ENCODE measurements at regions not wholly inside any gene's neighbourhood (a gene's known extent, or its start where the extent isn't known, plus 50 kb on each side); places are given as distances from the start of the nearest gene placed in this dataset.

DNA sequence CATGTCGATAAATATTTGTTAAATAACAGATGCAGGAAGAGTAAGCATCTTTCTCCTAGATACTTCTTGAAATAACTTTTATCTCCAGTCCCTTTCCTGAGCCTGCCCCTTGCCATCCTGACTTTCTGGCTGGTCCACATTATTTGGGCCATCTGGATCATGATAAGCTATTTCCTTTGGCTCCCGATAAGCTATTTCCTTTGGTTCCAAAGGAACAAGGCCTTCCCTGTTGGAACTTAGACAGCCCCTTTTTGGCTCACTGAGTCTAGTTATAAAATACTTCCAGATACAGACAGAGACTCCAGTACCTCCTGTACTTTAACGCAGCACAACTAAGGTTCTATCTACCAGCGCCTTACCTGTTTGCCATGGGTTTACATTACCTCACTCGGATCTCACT is 205.3 kb upstream of the CCDC150 start:
- H3K27ac Mint-ChIP-seq (ENCODE audit: unreplicated experiment) = no peak overlapping the region
- no peak for FAIRE-seq

GRCh38 chr2:196435189-196435588 is 204.3 kb upstream of the CCDC150 start:
- Histone ChIP-seq H3K79me2 (ENCODE audit: insufficient read depth, low read length) (no peaks in the 10 kb centered on the region), H3K4me3 (ENCODE audit: insufficient read depth, low read depth, low read length) (no peak overlapping the region), H3K9ac (ENCODE audit: low read length) (no peak overlapping the region), H2AFZ (ENCODE audit: low read depth, low read length) (no peak overlapping the region), H3K36me3 (ENCODE audit: insufficient read depth, low read length) (no peaks in the 10 kb centered on the region), H3K27me3 (ENCODE audit: insufficient read depth, low read length) (no peaks in the 10 kb centered on the region), H3K4me2 (ENCODE audit: low read length) (no peak overlapping the region), H3K4me1 (ENCODE audit: insufficient read depth, low read length) (no peaks in the 10 kb centered on the region), H3K27ac (ENCODE audit: low read depth, low read length) (no peak overlapping the region), H3K9me3 (ENCODE audit: insufficient read depth, low read depth, low read length) (no peaks in the 10 kb centered on the region), H4K20me1 (ENCODE audit: insufficient read depth, low read length) (no peaks in the 10 kb centered on the region)
- DNase-seq (ENCODE audit: low read depth) = peak; percentile 3
- H3K27ac Mint-ChIP-seq (ENCODE audit: unreplicated experiment) = no peak overlapping the region
- no peak for FAIRE-seq
- H3K36me3 Mint-ChIP-seq (ENCODE audit: low read depth, unreplicated experiment) = peaks cover 2% of the 10 kb centered on the region
- no peaks in the 10 kb centered on the region for H3K4me1 Mint-ChIP-seq (ENCODE audit: low read depth, unreplicated experiment)
- no peak overlapping the region for H3K4me3 Mint-ChIP-seq (ENCODE audit: unreplicated experiment)
- TF ChIP-seq, protein P1, sequence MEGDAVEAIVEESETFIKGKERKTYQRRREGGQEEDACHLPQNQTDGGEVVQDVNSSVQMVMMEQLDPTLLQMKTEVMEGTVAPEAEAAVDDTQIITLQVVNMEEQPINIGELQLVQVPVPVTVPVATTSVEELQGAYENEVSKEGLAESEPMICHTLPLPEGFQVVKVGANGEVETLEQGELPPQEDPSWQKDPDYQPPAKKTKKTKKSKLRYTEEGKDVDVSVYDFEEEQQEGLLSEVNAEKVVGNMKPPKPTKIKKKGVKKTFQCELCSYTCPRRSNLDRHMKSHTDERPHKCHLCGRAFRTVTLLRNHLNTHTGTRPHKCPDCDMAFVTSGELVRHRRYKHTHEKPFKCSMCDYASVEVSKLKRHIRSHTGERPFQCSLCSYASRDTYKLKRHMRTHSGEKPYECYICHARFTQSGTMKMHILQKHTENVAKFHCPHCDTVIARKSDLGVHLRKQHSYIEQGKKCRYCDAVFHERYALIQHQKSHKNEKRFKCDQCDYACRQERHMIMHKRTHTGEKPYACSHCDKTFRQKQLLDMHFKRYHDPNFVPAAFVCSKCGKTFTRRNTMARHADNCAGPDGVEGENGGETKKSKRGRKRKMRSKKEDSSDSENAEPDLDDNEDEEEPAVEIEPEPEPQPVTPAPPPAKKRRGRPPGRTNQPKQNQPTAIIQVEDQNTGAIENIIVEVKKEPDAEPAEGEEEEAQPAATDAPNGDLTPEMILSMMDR (IDR thresholded peaks at IDR 0.05; ENCODE audit: insufficient read depth, low read depth, low read length) = no peak
- TF ChIP-seq EZH2 (IDR thresholded peaks at IDR 0.05; ENCODE audit: insufficient read depth, low read length) = no peak
- H3K9me3 Mint-ChIP-seq (ENCODE audit: unreplicated experiment) = no peaks in the 10 kb centered on the region
- peaks cover 6% of the 10 kb centered on the region for H3K27me3 Mint-ChIP-seq (ENCODE audit: low read depth, unreplicated experiment)

More for the DNA sequence above, 205.3 kb upstream of the CCDC150 start:
- Mint-ChIP-seq H3K4me1 (ENCODE audit: low read depth, unreplicated experiment) (no peaks in the 10 kb centered on the region), H3K9me3 (ENCODE audit: unreplicated experiment) (no peaks in the 10 kb centered on the region), H3K36me3 (ENCODE audit: low read depth, unreplicated experiment) (peaks cover 2% of the 10 kb centered on the region), H3K4me3 (ENCODE audit: unreplicated experiment) (no peak overlapping the region), H3K27me3 (ENCODE audit: low read depth, unreplicated experiment) (peaks cover 6% of the 10 kb centered on the region)
- DNase-seq (ENCODE audit: low read depth) = no peak
- H3K36me3 ChIP-seq (ENCODE audit: insufficient read depth, low read length) = no peaks in the 10 kb centered on the region
- H3K9me3 ChIP-seq (ENCODE audit: insufficient read depth, low read depth, low read length) = no peaks in the 10 kb centered on the region
- TF ChIP-seq, protein P1 (IDR thresholded peaks at IDR 0.05; ENCODE audit: insufficient read depth, low read depth, low read length) = no peak
- TF ChIP-seq EZH2 (IDR thresholded peaks at IDR 0.05; ENCODE audit: insufficient read depth, low read length) = no peak
- H3K27me3 ChIP-seq (ENCODE audit: insufficient read depth, low read length) = no peaks in the 10 kb centered on the region
- no peak overlapping the region for H2AFZ ChIP-seq (ENCODE audit: low read depth, low read length)
- H3K4me1 ChIP-seq (ENCODE audit: insufficient read depth, low read length) = no peaks in the 10 kb centered on the region
- no peak overlapping the region for H3K9ac ChIP-seq (ENCODE audit: low read length)
- no peak overlapping the region for H3K4me3 ChIP-seq (ENCODE audit: insufficient read depth, low read depth, low read length)
- H3K27ac ChIP-seq (ENCODE audit: low read depth, low read length) = no peak overlapping the region
- H4K20me1 ChIP-seq (ENCODE audit: insufficient read depth, low read length) = no peaks in the 10 kb centered on the region
- no peak overlapping the region for H3K4me2 ChIP-seq (ENCODE audit: low read length)
- no peaks in the 10 kb centered on the region for H3K79me2 ChIP-seq (ENCODE audit: insufficient read depth, low read length)

- H3K9ac ChIP-seq (ENCODE audit: low read length) = no peak overlapping the region
- Mint-ChIP-seq H3K9me3 (ENCODE audit: unreplicated experiment) (no peaks in the 10 kb centered on the region), H3K36me3 (ENCODE audit: low read depth, unreplicated experiment) (peaks cover 2% of the 10 kb centered on the region), H3K27ac (ENCODE audit: unreplicated experiment) (no peak overlapping the region), H3K27me3 (ENCODE audit: low read depth, unreplicated experiment) (peaks cover 6% of the 10 kb centered on the region), H3K4me3 (ENCODE audit: unreplicated experiment) (no peak overlapping the region), H3K4me1 (ENCODE audit: low read depth, unreplicated experiment) (no peaks in the 10 kb centered on the region)
- no peak overlapping the region for H3K4me2 ChIP-seq (ENCODE audit: low read length)
- H3K4me3 ChIP-seq (ENCODE audit: insufficient read depth, low read depth, low read length) = no peak overlapping the region
- H3K4me1 ChIP-seq (ENCODE audit: insufficient read depth, low read length) = no peaks in the 10 kb centered on the region
- no peak for FAIRE-seq
- no peak for DNase-seq (ENCODE audit: low read depth)
- TF ChIP-seq EZH2 (IDR thresholded peaks at IDR 0.05; ENCODE audit: insufficient read depth, low read length) = no peak
- TF ChIP-seq, protein P1 (IDR thresholded peaks at IDR 0.05; ENCODE audit: insufficient read depth, low read depth, low read length) = no peak
- no peaks in the 10 kb centered on the region for H4K20me1 ChIP-seq (ENCODE audit: insufficient read depth, low read length)
- no peaks in the 10 kb centered on the region for H3K27me3 ChIP-seq (ENCODE audit: insufficient read depth, low read length)
- H3K79me2 ChIP-seq (ENCODE audit: insufficient read depth, low read length) = no peaks in the 10 kb centered on the region
- no peaks in the 10 kb centered on the region for H3K36me3 ChIP-seq (ENCODE audit: insufficient read depth, low read length)
- H2AFZ ChIP-seq (ENCODE audit: low read depth, low read length) = no peak overlapping the region
- no peaks in the 10 kb centered on the region for H3K9me3 ChIP-seq (ENCODE audit: insufficient read depth, low read depth, low read length)
- H3K27ac ChIP-seq (ENCODE audit: low read depth, low read length) = no peak overlapping the region
These were observed 201.9 kb upstream of the CCDC150 start for GRCh38 chr2:196437626-196438025.
